HG03159 (cell line): ENCODE measurements at regions not wholly inside any gene's neighbourhood (a gene's known extent, or its start where the extent isn't known, plus 50 kb on each side); places are given as distances from the start of the nearest gene placed in this dataset.
A peak's percentile ranks its signal among the peaks of the same experiment; 100 is the strongest.

Experiments
- ATAC-seq: cut with Tn5 transposase; IDR thresholded peaks from one replicate; pipeline ENCODE4 v1.9.1; 2021; ENCODE audit warnings: mild to moderate bottlenecking, moderate library complexity; ENCODE audit not compliant: unreplicated experiment

- no peak for ATAC-seq
Observed at GRCh38 chr13:70923863-70924752, 815.9 kb upstream of the KLHL1 start.

- no peak for ATAC-seq
Observed at GRCh38 chr13:70911286-70911685, 803.0 kb upstream of the KLHL1 start.

GRCh38 chr13:70908795-70909194 is 800.5 kb upstream of the KLHL1 start:
- no peak for ATAC-seq

DNA sequence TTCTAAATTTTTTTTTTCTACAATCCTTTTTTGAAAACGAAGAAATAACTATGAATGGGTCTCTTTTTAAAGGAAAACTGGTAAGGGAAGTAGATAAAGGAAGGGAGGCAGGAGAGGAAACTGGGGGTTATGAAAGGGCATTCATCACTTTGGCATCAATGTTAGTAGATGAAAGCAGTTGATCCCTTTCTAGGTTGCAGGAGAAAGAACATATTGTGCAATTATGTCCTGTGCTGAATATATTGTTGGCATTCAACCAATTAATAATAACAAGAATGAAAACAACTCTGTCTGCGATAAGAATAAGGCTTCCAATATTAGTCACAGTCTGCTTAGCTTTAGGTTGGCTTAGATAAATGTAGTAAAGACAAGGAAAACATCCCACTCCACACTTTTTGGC is 796.8 kb upstream of the KLHL1 start:
- ATAC-seq: no peak

- no peak for ATAC-seq
Observed at GRCh38 chr13:70896136-70896535, 787.9 kb upstream of the KLHL1 start.

DNA sequence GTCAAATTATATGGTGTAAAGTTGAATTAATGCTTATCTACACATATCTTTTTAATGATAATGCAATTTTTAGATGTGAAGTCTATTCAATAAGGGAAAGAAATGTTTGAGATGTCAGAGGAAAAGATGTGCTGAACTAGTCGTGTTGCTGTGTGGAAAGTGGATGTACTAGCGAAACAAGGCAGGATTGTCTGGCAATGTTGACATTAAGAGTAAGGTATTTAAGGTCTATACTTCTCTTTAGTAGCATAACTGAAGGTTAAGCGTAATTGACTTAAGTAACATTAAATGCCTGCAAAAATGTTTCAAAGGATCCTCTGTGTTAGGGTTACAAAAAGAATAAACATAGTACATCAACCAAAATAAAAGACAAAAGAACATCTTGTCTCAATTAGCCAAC is 787.3 kb upstream of the KLHL1 start:
- no peak for ATAC-seq

- peak; percentile 5 for ATAC-seq
Observed at GRCh38 chr13:70894258-70894657, 786.0 kb upstream of the KLHL1 start.

- ATAC-seq: peak; percentile 55
Observed at GRCh38 chr13:70893832-70894231, 785.6 kb upstream of the KLHL1 start.

DNA sequence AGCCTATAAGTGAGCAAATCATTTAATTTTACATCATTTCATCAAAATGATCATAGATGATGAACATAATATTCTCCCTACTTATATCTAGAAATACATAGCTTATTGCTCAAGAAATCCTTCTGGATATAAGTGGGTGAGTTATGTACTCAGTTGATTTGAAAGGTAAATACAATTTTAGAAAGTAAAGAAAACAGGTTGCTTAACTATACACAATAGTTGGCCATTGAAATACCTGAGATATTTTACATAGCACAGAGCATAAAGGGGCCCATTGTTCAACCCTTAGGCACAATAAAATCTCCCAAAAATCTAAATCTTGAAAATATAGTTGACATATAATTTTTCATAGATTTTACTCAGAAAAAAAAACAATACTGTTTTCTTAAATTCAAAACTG is 782.0 kb upstream of the KLHL1 start:
- ATAC-seq: no peak

DNA sequence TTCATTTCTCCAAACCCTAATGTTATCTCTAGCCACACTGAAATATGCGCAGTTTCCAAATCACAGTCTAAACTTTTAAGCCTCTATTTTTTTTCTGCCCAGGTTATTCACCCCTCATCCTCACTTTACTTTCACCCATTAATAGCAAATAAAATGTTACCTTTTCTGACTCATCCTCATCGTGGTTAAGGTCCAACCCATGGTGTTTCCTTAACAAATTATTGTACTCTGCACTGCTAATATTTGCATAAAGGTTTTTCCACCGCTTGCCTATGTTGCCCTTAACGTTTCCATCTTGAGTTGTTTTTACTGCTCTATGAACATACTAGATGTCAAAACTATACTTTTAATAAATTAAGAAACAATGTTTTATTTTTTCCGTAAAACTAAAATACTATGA is 780.9 kb upstream of the KLHL1 start:
- ATAC-seq: no peak

DNA sequence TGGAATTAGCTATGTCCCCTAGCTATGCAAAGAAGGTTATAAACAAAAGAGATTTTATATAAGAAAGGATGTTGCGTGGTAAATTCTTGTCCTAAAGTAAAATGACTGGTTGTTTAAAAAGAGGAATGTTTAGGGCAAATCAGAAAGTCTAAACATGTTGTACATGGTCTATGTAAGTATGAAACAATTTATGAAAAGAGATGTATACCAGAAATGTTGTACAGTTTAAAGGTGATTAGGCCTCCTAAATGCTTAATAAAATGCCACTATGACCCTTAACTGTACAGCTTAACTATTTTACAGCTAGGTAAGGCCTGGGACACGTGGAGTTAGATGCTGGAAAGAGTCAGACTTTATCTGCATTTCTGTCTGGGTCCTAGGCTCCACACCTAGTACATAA is 775.9 kb upstream of the KLHL1 start:
- ATAC-seq: no peak

DNA sequence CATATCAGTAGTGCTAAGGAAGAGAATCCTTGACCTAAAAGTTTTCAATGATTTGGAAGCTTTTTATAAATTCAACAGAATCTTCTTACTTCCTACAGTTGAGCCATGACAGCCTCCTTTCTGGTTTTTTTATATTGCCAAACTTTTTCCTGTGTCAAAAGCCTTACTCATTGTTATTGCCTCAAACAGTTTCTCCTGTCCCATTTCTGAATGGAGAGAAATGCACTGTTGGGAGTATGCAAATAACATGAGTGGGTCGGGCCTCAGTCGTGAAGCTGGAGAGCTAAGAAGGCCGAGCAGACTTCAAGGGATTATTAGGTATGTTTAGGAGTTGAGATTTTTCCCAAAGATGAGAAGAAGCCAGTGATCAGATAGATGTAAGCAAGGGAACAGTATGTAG is 766.4 kb upstream of the KLHL1 start:
- ATAC-seq: no peak

DNA sequence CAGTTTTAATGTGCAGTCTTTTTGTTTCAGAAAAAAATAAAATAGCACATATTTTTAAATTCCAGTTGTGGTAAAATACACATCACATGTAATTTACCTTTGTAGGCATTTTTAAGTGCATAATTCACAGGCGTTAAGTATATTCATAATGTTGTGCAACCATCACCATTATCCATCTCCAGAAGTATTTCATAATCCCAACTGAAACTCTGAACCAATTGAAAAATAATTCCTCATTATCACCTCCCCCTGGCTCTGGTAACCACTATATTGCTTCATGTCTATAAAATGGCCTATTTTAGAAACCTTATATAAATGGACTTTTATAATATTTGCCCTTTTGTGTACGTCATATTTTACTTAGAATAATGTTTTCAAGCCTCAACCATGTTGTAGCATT is 756.5 kb upstream of the KLHL1 start:
- no peak for ATAC-seq

GRCh38 chr13:70856711-70857110 is 748.5 kb upstream of the KLHL1 start:
- no peak for ATAC-seq

- ATAC-seq: no peak
Observed at GRCh38 chr13:70856025-70856424, 747.8 kb upstream of the KLHL1 start.

DNA sequence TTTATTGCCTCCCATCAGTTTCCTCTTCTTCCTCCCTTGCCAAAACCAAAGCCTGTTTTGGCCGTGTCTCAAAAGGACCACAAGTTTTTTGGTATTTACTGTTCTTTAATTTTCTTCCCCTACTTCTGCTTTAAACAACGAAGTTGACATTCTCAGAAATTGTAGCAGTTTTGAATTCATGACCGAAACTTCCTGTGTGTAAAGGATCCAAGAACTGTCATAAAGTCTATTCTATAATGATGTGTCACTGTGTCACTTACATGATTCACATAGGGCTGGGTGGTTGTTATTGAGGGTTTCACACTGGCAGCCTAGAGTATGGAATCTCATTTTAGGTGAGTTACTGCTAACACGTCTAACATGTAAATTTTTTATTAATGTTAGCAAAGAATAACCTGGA is 741.0 kb upstream of the KLHL1 start:
- no peak for ATAC-seq

GRCh38 chr13:70844391-70845108 is 736.3 kb upstream of the KLHL1 start:
- ATAC-seq: no peak

- no peak for ATAC-seq
Observed at GRCh38 chr13:70842062-70842644, 733.9 kb upstream of the KLHL1 start.

GRCh38 chr13:70841240-70842061 is 733.2 kb upstream of the KLHL1 start:
- ATAC-seq: no peak

- no peak for ATAC-seq
Observed at GRCh38 chr13:70835371-70835770, 727.1 kb upstream of the KLHL1 start.

DNA sequence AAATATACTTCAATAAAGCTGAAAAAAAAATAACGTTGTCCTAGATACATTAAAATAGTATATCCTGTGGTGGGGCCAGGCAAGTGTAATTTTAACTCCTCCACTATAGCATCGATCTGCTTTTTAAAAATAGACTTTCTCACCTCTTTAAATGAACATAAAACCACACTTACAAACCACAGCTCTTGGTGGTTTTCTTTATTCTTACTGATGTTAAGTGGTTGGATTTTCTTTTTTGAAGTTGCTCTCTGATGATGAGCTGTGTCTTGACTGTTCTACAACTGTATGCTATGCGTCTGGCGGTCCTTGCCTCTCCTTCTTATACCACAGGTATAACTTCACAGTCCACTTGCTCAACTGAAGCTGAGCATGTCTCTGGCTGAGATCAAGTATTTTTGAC is 721.5 kb upstream of the KLHL1 start:
- ATAC-seq: no peak
